Activated B cell treated with CpG ODN at 0.5 μM for 24 hours (primary cell): ENCODE measurements at regions not wholly inside any gene's neighbourhood (a gene's known extent, or its start where the extent isn't known, plus 50 kb on each side); places are given as distances from the start of the nearest gene placed in this dataset.

Experiments used
- ATAC-seq: fragments of 200-7000 bp; cut with Tn5 transposase; one replicate; pipeline ENCODE4 v1.10.0; 2021; ENCODE audit warnings: low read depth, mild to moderate bottlenecking, moderate library complexity
- CTCF ChIA-PET: fragments of 350-600 bp; sonication (Branson Sonifier 250); formaldehyde crosslinking; loops from one replicate; lab custom pipeline; 2021; ENCODE audit warnings: antibody characterized with exemption; lab: Charles Lee
- POLR2A ChIA-PET: fragments of 350-600 bp; sonication (Branson Sonifier 250); formaldehyde crosslinking; loops from one replicate; lab custom pipeline; 2021; ENCODE audit warnings: antibody characterized with exemption; lab: Charles Lee
- DNase-seq: peaks from one replicate; pipeline ENCODE4 v3.0.0; 2022
- H3K27ac Mint-ChIP-seq: one replicate; pipeline ENCODE4 v1.8.0; 2020; ENCODE audit warnings: mixed read lengths
- H3K27me3 Mint-ChIP-seq: one replicate; pipeline ENCODE4 v1.8.0; 2021; ENCODE audit warnings: mixed read lengths
- H3K36me3 Mint-ChIP-seq: one replicate; pipeline ENCODE4 v1.8.0; 2021; ENCODE audit warnings: low read depth, mixed read lengths
- H3K4me1 Mint-ChIP-seq: one replicate; pipeline ENCODE4 v1.8.0; 2021; ENCODE audit warnings: mixed read lengths
- H3K4me3 Mint-ChIP-seq: one replicate; pipeline ENCODE4 v1.8.0; 2020; ENCODE audit warnings: mild to moderate bottlenecking, mixed read lengths
- H3K9me3 Mint-ChIP-seq: one replicate; pipeline ENCODE4 v1.8.0; 2020; ENCODE audit warnings: mixed read lengths
- CTCF ChIP-seq: fragments of 200-600 bp; IDR thresholded peaks from one replicate; pipeline ENCODE4 v1.8.0; 2022; ENCODE audit warnings: antibody characterized with exemption, mild to moderate bottlenecking
- intact Hi-C: fragments of 100-400 bp; cut with micrococcal nuclease; formaldehyde crosslinking; loops from one replicate; pipeline ENCODE4 v1.15.1; 2024

- TF ChIP-seq CTCF, result no peak
- POLR2A ChIA-PET, result no interaction called here
- Mint-ChIP-seq H3K9me3 (peaks cover 31% of the 10 kb centered on the region), H3K4me3 (no peak overlapping the region), H3K36me3 (no peaks in the 10 kb centered on the region), H3K27me3 (no peaks in the 10 kb centered on the region), H3K27ac (no peak overlapping the region), H3K4me1 (no peaks in the 10 kb centered on the region)
- intact Hi-C loops, result no loop called here
- no peak for DNase-seq
- no peak for ATAC-seq
- CTCF ChIA-PET, result no interaction called here
Measured at GRCh38 chr11:97143463-97143862, 753.6 kb downstream of the JRKL start.

GRCh38 chr11:97149741-97150140 is 759.9 kb downstream of the JRKL start:
- H3K4me1 Mint-ChIP-seq, result no peaks in the 10 kb centered on the region
- H3K4me3 Mint-ChIP-seq, result no peak overlapping the region
- no peak for TF ChIP-seq CTCF
- no peaks in the 10 kb centered on the region for H3K27me3 Mint-ChIP-seq
- ChIA-PET POLR2A (no interaction called here), CTCF (no interaction called here)
- H3K27ac Mint-ChIP-seq, result no peak overlapping the region
- no peak for DNase-seq
- H3K9me3 Mint-ChIP-seq, result no peaks in the 10 kb centered on the region
- intact Hi-C loops, result no loop called here
- H3K36me3 Mint-ChIP-seq, result no peaks in the 10 kb centered on the region
- no peak for ATAC-seq

GRCh38 chr11:97157221-97157740 is 767.5 kb downstream of the JRKL start:
- ChIA-PET POLR2A (no interaction called here), CTCF (no interaction called here)
- no peak for DNase-seq
- Mint-ChIP-seq H3K9me3 (no peaks in the 10 kb centered on the region), H3K4me3 (no peak overlapping the region), H3K27me3 (no peaks in the 10 kb centered on the region), H3K36me3 (no peaks in the 10 kb centered on the region), H3K27ac (no peak overlapping the region), H3K4me1 (no peaks in the 10 kb centered on the region)
- no peak for ATAC-seq
- no peak for TF ChIP-seq CTCF
- intact Hi-C loops, result no loop called here

- ATAC-seq (no peak), DNase-seq (no peak)
- no peak overlapping the region for H3K4me3 Mint-ChIP-seq
- H3K27ac Mint-ChIP-seq, result no peak overlapping the region
- no peaks in the 10 kb centered on the region for H3K27me3 Mint-ChIP-seq
- POLR2A ChIA-PET, result no interaction called here
- CTCF ChIA-PET, result no interaction called here
- H3K4me1 Mint-ChIP-seq, result no peaks in the 10 kb centered on the region
- TF ChIP-seq CTCF, result no peak
- intact Hi-C loops, result no loop called here
- H3K36me3 Mint-ChIP-seq, result no peaks in the 10 kb centered on the region
- no peaks in the 10 kb centered on the region for H3K9me3 Mint-ChIP-seq
Measured at GRCh38 chr11:97158243-97158642, 768.4 kb downstream of the JRKL start.

- H3K36me3 Mint-ChIP-seq, result no peaks in the 10 kb centered on the region
- H3K4me1 Mint-ChIP-seq, result no peaks in the 10 kb centered on the region
- H3K9me3 Mint-ChIP-seq, result no peaks in the 10 kb centered on the region
- intact Hi-C loops, result no loop called here
- H3K27me3 Mint-ChIP-seq, result no peaks in the 10 kb centered on the region
- ATAC-seq (no peak), DNase-seq (no peak)
- no peak overlapping the region for H3K27ac Mint-ChIP-seq
- no peak overlapping the region for H3K4me3 Mint-ChIP-seq
- POLR2A ChIA-PET, result no interaction called here
- CTCF ChIA-PET, result no interaction called here
- TF ChIP-seq CTCF, result no peak
Measured at GRCh38 chr11:97163631-97164191, 773.9 kb downstream of the JRKL start.
